Omental fat pad (tissue), 3 donors: ENCODE measurements at regions not wholly inside any gene's neighbourhood (a gene's known extent, or its start where the extent isn't known, plus 50 kb on each side); places are given as distances from the start of the nearest gene placed in this dataset.
"Not testable (repeated sequence)": the region's sequence is repeated elsewhere in the genome, so short reads cannot be mapped to it uniquely, and the experiment has no call there.

ENCODE experiments used
- ATAC-seq: fragments of 150-250 bp; one replicate; pipeline ENCODE4 v1.9.1; 2016; ENCODE audit warnings: mild to moderate bottlenecking, moderate library complexity; ENCODE audit not compliant: low FRiP score
- DNase-seq: peaks from one replicate; pipeline ENCODE4 v3.0.0-alpha.2; 2019; ENCODE audit warnings: low spot score
- TF ChIP-seq, protein P1 (sequence below), 3 donors: fragments of 450-650 bp; IDR thresholded peaks; one replicate each; pipeline ENCODE4 v1.5.1; 2016 to 2017; ENCODE audit warnings: antibody characterized with exemption in 3 of 3, mild to moderate bottlenecking in 3 of 3, moderate library complexity in 2 of 3

- no peak for DNase-seq
- no peak for ATAC-seq
- TF ChIP-seq, protein P1, sequence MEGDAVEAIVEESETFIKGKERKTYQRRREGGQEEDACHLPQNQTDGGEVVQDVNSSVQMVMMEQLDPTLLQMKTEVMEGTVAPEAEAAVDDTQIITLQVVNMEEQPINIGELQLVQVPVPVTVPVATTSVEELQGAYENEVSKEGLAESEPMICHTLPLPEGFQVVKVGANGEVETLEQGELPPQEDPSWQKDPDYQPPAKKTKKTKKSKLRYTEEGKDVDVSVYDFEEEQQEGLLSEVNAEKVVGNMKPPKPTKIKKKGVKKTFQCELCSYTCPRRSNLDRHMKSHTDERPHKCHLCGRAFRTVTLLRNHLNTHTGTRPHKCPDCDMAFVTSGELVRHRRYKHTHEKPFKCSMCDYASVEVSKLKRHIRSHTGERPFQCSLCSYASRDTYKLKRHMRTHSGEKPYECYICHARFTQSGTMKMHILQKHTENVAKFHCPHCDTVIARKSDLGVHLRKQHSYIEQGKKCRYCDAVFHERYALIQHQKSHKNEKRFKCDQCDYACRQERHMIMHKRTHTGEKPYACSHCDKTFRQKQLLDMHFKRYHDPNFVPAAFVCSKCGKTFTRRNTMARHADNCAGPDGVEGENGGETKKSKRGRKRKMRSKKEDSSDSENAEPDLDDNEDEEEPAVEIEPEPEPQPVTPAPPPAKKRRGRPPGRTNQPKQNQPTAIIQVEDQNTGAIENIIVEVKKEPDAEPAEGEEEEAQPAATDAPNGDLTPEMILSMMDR (IDR thresholded peaks at IDR 0.05), result no peak
Observed at GRCh38 chr10:114714281-114714741, 56.2 kb upstream of the ABLIM1 start.

DNA sequence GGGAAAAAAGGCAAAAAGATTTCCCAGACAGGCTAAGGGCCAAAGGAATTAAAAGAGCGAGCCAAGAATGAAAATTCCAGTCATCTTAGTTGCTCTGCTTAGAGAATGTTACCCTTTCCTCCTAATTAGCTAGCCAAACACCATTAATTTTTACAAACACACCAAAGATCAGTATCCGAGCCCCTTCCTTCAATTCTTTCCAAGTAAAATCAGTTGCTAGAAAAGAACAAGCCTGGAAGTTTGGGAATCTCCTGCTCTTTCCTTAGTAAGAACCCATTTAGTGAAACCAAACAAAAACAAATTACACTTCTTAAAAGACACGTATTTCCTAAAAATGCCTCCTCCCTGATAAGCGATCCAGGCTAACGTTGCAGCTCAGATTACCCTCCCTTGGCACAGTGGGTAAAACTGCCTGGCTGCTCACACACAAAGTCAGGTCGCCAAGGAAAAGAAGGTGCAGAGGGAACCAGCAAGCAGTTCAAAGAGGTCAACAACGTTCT is 57.1 kb upstream of the ABLIM1 start:
- TF ChIP-seq, protein P1 (IDR thresholded peaks at IDR 0.05), result no peak
- DNase-seq, result no peak
- ATAC-seq, result peak; percentile 63

DNA sequence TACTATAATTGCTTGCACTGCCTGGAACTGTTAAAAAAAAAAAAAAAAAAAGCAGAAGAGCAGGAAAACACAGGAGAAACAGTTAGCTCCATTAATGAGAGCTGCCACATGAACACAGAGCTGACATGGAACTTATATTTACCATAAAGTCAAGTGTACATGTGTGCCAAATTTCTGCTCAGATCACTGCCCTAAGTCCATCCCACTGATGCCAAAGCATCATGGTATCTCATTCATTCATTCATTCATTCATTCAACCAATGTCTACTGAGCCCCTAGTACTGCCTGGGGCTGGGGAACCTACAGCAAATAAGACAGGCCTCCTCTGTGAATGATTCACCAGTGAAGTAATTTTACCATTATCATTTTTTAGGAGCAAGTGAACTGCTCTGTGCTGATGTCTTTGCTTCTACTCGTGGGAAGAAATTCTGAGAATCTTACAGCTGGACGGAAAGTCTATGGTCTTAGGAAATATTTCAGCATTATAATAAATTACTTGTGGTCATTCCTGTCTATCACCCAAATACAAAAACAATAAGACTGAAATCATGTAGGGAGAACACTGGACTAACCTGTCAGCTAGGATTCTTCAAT is 58.8 kb upstream of the ABLIM1 start:
- DNase-seq (no peak), ATAC-seq (peak; percentile 76)
- TF ChIP-seq, protein P1 (IDR thresholded peaks at IDR 0.05), result no peak

DNA sequence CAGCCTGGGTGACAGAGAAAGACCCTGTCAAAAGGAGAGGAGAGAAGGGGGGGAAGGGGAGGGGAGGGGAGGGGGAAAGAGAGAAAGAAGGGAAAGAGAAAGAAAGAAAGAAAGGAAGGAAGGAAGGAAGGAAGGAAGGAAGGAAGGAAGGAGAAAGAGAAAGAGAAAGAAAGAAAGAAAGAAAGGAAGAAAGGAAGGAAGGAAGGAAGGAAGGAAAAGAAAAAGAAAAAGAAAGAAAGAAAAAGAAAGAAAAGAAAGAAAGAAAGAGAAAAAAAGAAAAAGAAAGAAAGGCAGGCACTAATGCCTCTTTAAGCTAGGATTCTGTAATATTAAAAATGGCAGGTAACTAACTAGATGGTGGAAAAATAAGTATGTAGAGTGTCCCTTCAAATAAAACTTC is 59.8 kb upstream of the ABLIM1 start:
- DNase-seq, ATAC-seq: not testable (repeated sequence)

DNA sequence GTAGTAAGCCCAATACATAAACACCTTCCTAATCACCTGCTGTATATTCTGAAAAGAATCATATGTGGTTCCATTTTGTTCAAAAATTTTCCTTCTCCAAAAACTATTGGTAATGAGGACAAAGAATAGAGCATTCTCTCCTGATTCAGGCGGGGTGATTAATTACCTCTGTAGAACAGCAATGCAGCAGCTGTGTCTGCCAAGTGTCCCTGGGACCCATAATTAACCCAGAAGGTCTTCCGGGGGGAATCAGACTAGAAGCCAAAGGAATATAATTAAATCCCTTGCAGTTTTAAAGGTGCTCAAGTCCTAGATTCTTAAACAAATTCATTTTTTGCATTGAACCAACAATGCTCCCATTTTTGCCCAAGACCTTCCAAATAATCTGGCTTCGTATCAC is 60.3 kb upstream of the ABLIM1 start:
- DNase-seq (no peak), ATAC-seq (no peak)
- TF ChIP-seq, protein P1 (IDR thresholded peaks at IDR 0.05), result no peak

DNA sequence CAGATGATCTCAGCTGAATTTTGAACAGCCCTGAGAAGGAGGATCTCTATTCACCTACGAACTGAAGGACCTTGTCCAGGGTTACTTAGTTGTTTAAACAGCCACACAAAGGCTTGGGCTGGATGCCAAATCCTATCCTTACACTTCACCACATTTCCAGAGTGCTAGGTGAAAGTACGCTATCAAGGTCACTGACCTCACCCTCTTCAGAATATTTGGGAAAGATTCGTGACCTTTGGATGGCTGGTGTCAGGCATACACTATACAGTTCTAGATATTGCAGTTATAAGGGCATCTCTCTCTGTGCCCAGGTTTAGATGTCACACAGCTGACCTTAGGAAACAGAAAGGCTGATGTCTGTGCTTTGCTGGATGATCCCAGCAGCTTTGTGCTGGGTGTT is 61.2 kb upstream of the ABLIM1 start:
- TF ChIP-seq, protein P1 (IDR thresholded peaks at IDR 0.05), result no peak
- no peak for ATAC-seq

DNA sequence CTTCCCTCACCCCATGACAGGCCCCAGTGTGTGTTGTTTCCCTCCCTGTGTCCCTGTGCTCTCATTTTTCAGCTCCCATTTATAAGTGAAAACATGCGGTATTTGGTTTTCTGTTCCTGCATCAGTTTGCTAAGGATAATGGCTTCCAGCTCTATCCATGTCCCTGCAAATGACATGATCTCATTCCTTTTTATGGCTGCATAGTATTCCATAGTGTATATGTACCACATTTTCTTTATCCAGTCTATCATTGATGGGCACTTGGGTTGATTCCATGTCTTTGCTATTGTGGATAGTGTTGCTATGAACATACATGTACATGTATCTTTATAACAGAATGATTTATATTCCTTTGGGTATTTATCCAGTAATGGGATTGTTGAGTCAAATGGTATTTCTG is 61.9 kb upstream of the ABLIM1 start:
- not testable (repeated sequence) for ATAC-seq, DNase-seq

More for the DNA sequence above, 61.2 kb upstream of the ABLIM1 start:
- no peak for DNase-seq

DNA sequence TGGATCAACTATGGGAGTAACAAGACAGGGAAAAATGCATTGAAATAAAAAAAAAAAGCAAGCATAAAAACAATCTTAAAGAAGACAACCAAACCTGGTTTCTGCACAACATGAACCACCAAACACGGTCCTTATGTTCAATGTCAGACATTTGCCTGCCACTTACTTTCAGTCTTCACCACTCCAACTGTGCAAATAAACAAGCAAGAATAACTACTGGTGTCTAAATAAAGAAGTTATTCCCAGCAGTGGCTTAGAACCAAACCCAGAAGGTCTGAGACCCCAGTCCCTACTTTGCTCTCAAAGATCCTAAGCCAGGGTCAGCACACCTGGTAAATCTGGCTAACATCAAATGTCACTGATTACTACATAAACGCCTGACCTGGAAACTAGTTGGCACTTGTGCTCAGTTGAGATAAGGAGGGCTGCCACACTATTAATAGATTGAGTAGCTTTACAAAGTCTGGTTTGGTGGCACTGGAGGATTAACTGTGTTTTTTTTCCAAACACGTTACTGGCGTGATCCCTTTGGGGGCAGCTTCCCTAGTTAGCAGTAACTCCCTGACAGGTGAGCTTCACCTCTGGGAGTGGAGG is 62.7 kb upstream of the ABLIM1 start:
- ATAC-seq (no peak), DNase-seq (no peak)
- TF ChIP-seq, protein P1 (IDR thresholded peaks at IDR 0.05), result no peak

GRCh38 chr10:114722136-114722535 is 64.1 kb upstream of the ABLIM1 start:
- ATAC-seq, DNase-seq: not testable (repeated sequence)
